Fibroblast of lung (primary cell): ENCODE measurements at regions not wholly inside any gene's neighbourhood (a gene's known extent, or its start where the extent isn't known, plus 50 kb on each side); places are given as distances from the start of the nearest gene placed in this dataset.

Experiments used
- DNase-seq, 2 donors: peaks; one replicate each; pipeline versions ENCODE4 v3.0.0 to v3.0.0-alpha.2; 2010; ENCODE audit warnings: low read depth in 2 of 2
- H2AFZ ChIP-seq: 2 replicates; pipeline ENCODE4 v1.5.1; 2012; ENCODE audit warnings: low read length, control low read depth, inconsistent platforms
- H3K27ac ChIP-seq: 2 replicates; pipeline ENCODE4 v1.5.1; 2011; ENCODE audit warnings: low read length, control low read depth; ENCODE audit not compliant: insufficient read depth
- H3K27me3 ChIP-seq: 2 replicates; pipeline ENCODE4 v1.5.1; 2011; ENCODE audit warnings: mild to moderate bottlenecking, low read length; ENCODE audit not compliant: control insufficient read depth, insufficient read depth
- H3K36me3 ChIP-seq: 2 replicates; pipeline ENCODE4 v1.5.1; 2011; ENCODE audit warnings: low read length; ENCODE audit not compliant: control insufficient read depth, insufficient read depth
- H3K4me1 ChIP-seq: 2 replicates; pipeline ENCODE4 v1.5.1; 2011; ENCODE audit warnings: low read length; ENCODE audit not compliant: control insufficient read depth, insufficient read depth; ENCODE audit errors: extremely low read depth
- H3K4me2 ChIP-seq: 2 replicates; pipeline ENCODE4 v1.5.1; 2011; ENCODE audit warnings: low read length, control low read depth; ENCODE audit not compliant: insufficient read depth; ENCODE audit errors: extremely low read depth
- H3K4me3 ChIP-seq, 4 experiments: fragments of 200-600 bp in 1 of 4; sonication (generic) in 1 of 4; replicated peaks in 1 of 4; 2 replicates each; pipeline ENCODE4 v1.5.1; 2011 to 2016; ENCODE audit warnings: low read length in 4 of 4, low read depth in 3 of 4, mild to moderate bottlenecking in 3 of 4, control low read depth in 2 of 4, inconsistent platforms in 1 of 4, mixed read lengths in 1 of 4; ENCODE audit not compliant: insufficient read depth in 1 of 4; ENCODE audit errors: control extremely low read depth in 1 of 4
- H3K79me2 ChIP-seq: 2 replicates; pipeline ENCODE4 v1.5.1; 2012; ENCODE audit warnings: mild to moderate bottlenecking, low read length, inconsistent platforms; ENCODE audit not compliant: control insufficient read depth, insufficient read depth
- H3K9ac ChIP-seq: 2 replicates; pipeline ENCODE4 v1.5.1; 2011; ENCODE audit warnings: mild to moderate bottlenecking, low read length, control low read depth; ENCODE audit not compliant: insufficient read depth
- H3K9me3 ChIP-seq: 2 replicates; pipeline ENCODE4 v1.5.1; 2012; ENCODE audit warnings: low read depth, low read length; ENCODE audit not compliant: control insufficient read depth, insufficient read depth
- H4K20me1 ChIP-seq: 2 replicates; pipeline ENCODE4 v1.5.1; 2011; ENCODE audit warnings: low read length; ENCODE audit not compliant: control insufficient read depth, insufficient read depth; ENCODE audit errors: extremely low read depth
- EZH2 ChIP-seq: IDR thresholded peaks from 2 replicates; pipeline ENCODE4 v1.5.1; 2012; ENCODE audit warnings: low read length, control low read depth, mild to moderate bottlenecking; ENCODE audit errors: missing control alignments
- TF ChIP-seq, protein P1 (sequence below), 2 donors: IDR thresholded peaks in 1 of 2; conservative IDR thresholded peaks in 1 of 2; 1 replicate in 1 of 2; 2 replicates in 1 of 2; pipeline ENCODE4 v1.5.1; 2011 to 2012; ENCODE audit warnings: low read length in 2 of 2, control low read depth in 1 of 2, inconsistent platforms in 1 of 2, low read depth in 1 of 2, mild to moderate bottlenecking in 1 of 2

GRCh38 chr4:111234939-111235338 lies 612.1 kb upstream of the PITX2 start:
- no peak overlapping the region for H3K9ac ChIP-seq
- H3K4me3 ChIP-seq: no peak overlapping the region
- no peak overlapping the region for H3K4me2 ChIP-seq
- H3K36me3 ChIP-seq: no peaks in the 10 kb centered on the region
- H3K79me2 ChIP-seq: no peaks in the 10 kb centered on the region
- H3K27ac ChIP-seq: no peak overlapping the region
- H3K4me1 ChIP-seq: no peaks in the 10 kb centered on the region
- H4K20me1 ChIP-seq: no peaks in the 10 kb centered on the region
- H2AFZ ChIP-seq: no peak overlapping the region
- H3K9me3 ChIP-seq: no peaks in the 10 kb centered on the region
- no peaks in the 10 kb centered on the region for H3K27me3 ChIP-seq
- DNase-seq: no peak
- TF ChIP-seq EZH2: no peak
- TF ChIP-seq, protein P1, sequence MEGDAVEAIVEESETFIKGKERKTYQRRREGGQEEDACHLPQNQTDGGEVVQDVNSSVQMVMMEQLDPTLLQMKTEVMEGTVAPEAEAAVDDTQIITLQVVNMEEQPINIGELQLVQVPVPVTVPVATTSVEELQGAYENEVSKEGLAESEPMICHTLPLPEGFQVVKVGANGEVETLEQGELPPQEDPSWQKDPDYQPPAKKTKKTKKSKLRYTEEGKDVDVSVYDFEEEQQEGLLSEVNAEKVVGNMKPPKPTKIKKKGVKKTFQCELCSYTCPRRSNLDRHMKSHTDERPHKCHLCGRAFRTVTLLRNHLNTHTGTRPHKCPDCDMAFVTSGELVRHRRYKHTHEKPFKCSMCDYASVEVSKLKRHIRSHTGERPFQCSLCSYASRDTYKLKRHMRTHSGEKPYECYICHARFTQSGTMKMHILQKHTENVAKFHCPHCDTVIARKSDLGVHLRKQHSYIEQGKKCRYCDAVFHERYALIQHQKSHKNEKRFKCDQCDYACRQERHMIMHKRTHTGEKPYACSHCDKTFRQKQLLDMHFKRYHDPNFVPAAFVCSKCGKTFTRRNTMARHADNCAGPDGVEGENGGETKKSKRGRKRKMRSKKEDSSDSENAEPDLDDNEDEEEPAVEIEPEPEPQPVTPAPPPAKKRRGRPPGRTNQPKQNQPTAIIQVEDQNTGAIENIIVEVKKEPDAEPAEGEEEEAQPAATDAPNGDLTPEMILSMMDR (conservative IDR thresholded peaks at IDR 0.05 in 1 of 2, IDR thresholded peaks at IDR 0.05 in 1 of 2; ENCODE audit: low read depth in 1 of 2, low read length in 2 of 2): no peak

- Histone ChIP-seq H3K79me2 (no peaks in the 10 kb centered on the region), H3K9me3 (no peaks in the 10 kb centered on the region)
Observed at GRCh38 chr4:111263836-111264235, 641.0 kb upstream of the PITX2 start.

DNA sequence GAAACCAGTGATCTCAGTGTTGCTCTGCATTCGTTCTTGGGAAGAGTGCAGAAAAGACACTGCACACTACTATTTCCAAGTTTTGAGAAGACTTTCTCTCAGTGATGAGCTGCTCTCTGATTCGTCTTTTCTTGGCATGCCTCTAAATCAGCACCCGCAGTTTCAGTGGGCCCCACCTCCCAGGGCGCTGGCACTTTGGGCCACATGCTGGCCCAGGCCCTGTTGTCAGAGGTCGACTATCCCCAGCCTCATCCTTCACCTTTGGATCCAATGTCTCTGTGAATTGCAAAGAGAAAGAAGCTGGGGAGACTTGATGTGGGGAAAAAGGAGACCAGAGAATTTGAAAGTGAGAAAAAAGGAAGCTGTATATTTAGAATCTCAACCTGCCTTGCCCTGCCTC lies 644.1 kb upstream of the PITX2 start:
- Histone ChIP-seq H3K79me2 (no peaks in the 10 kb centered on the region), H3K4me1 (no peaks in the 10 kb centered on the region), H2AFZ (no peak overlapping the region), H3K9ac (no peak overlapping the region), H3K9me3 (no peaks in the 10 kb centered on the region), H3K27me3 (no peaks in the 10 kb centered on the region), H3K36me3 (no peaks in the 10 kb centered on the region), H3K4me2 (no peak overlapping the region), H3K27ac (no peak overlapping the region), H3K4me3 (no peak overlapping the region), H4K20me1 (no peaks in the 10 kb centered on the region)
- no peak for DNase-seq
- TF ChIP-seq EZH2: no peak
- TF ChIP-seq, protein P1 (conservative IDR thresholded peaks at IDR 0.05 in 1 of 2, IDR thresholded peaks at IDR 0.05 in 1 of 2; ENCODE audit: low read depth in 1 of 2, low read length in 2 of 2): no peak

More at GRCh38 chr4:111263836-111264235, 641.0 kb upstream of the PITX2 start:
- no peak overlapping the region for H3K9ac ChIP-seq
- no peak for TF ChIP-seq EZH2
- TF ChIP-seq, protein P1 (conservative IDR thresholded peaks at IDR 0.05 in 1 of 2, IDR thresholded peaks at IDR 0.05 in 1 of 2; ENCODE audit: low read depth in 1 of 2, low read length in 2 of 2): no peak
- no peaks in the 10 kb centered on the region for H4K20me1 ChIP-seq
- no peak for DNase-seq
- no peak overlapping the region for H2AFZ ChIP-seq
- H3K36me3 ChIP-seq: no peaks in the 10 kb centered on the region
- H3K4me2 ChIP-seq: no peak overlapping the region
- H3K27me3 ChIP-seq: no peaks in the 10 kb centered on the region
- no peak overlapping the region for H3K4me3 ChIP-seq
- no peak overlapping the region for H3K27ac ChIP-seq
- H3K4me1 ChIP-seq: no peaks in the 10 kb centered on the region
